GM19463 (cell line): ENCODE measurements at regions not wholly inside any gene's neighbourhood (a gene's known extent, or its start where the extent isn't known, plus 50 kb on each side); places are given as distances from the start of the nearest gene placed in this dataset.
"Not testable (repeated sequence)": the region's sequence is repeated elsewhere in the genome, so short reads cannot be mapped to it uniquely, and the experiment has no call there.

Experiments used
- ATAC-seq: cut with Tn5 transposase; IDR thresholded peaks from one replicate; pipeline ENCODE4 v1.9.1; 2021; ENCODE audit warnings: mild to moderate bottlenecking, moderate library complexity; ENCODE audit not compliant: unreplicated experiment

- ATAC-seq: no peak
Observed at GRCh38 chr16:52740766-52741165, 193.8 kb upstream of the TOX3 start.

GRCh38 chr16:52740333-52740732 is 193.4 kb upstream of the TOX3 start:
- no peak for ATAC-seq

- ATAC-seq: not testable (repeated sequence)
Observed at GRCh38 chr16:52738992-52739391, 192.0 kb upstream of the TOX3 start.

- no peak for ATAC-seq
Observed at GRCh38 chr16:52731219-52731875, 184.4 kb upstream of the TOX3 start.

GRCh38 chr16:52729731-52730130 is 182.8 kb upstream of the TOX3 start:
- no peak for ATAC-seq

GRCh38 chr16:52727849-52728248 is 180.9 kb upstream of the TOX3 start:
- ATAC-seq: no peak

GRCh38 chr16:52727441-52727840 is 180.5 kb upstream of the TOX3 start:
- no peak for ATAC-seq

GRCh38 chr16:52725461-52725860 is 178.5 kb upstream of the TOX3 start:
- no peak for ATAC-seq

- ATAC-seq: no peak
Observed at GRCh38 chr16:52725043-52725442, 178.1 kb upstream of the TOX3 start.

GRCh38 chr16:52721331-52721730 is 174.4 kb upstream of the TOX3 start:
- no peak for ATAC-seq

- no peak for ATAC-seq
Observed at GRCh38 chr16:52718046-52718445, 171.1 kb upstream of the TOX3 start.

- ATAC-seq: no peak
Observed at GRCh38 chr16:52713740-52714139, 166.8 kb upstream of the TOX3 start.

GRCh38 chr16:52709306-52709705 is 162.4 kb upstream of the TOX3 start:
- ATAC-seq: no peak

- no peak for ATAC-seq
Observed at GRCh38 chr16:52708476-52708875, 161.5 kb upstream of the TOX3 start.

- ATAC-seq: no peak
Observed at GRCh38 chr16:52707676-52708337, 160.9 kb upstream of the TOX3 start.

- no peak for ATAC-seq
Observed at GRCh38 chr16:52705122-52705521, 158.2 kb upstream of the TOX3 start.

- no peak for ATAC-seq
Observed at GRCh38 chr16:52697971-52698370, 151.0 kb upstream of the TOX3 start.

GRCh38 chr16:52696126-52696525 is 149.2 kb upstream of the TOX3 start:
- no peak for ATAC-seq

GRCh38 chr16:52690468-52690867 is 143.5 kb upstream of the TOX3 start:
- no peak for ATAC-seq

- no peak for ATAC-seq
Observed at GRCh38 chr16:52680993-52681392, 134.1 kb upstream of the TOX3 start.

GRCh38 chr16:52677501-52677900 is 130.6 kb upstream of the TOX3 start:
- no peak for ATAC-seq

GRCh38 chr16:52676959-52677358 is 130.0 kb upstream of the TOX3 start:
- ATAC-seq: no peak

- no peak for ATAC-seq
Observed at GRCh38 chr16:52671590-52671989, 124.6 kb upstream of the TOX3 start.
